IPS-NIHi7 (cell line): ENCODE measurements at regions not wholly inside any gene's neighbourhood (a gene's known extent, or its start where the extent isn't known, plus 50 kb on each side); places are given as distances from the start of the nearest gene placed in this dataset.
"Not testable (repeated sequence)": the region's sequence is repeated elsewhere in the genome, so short reads cannot be mapped to it uniquely, and the experiment has no call there.

Source experiments
- DNase-seq: peaks from one replicate; pipeline ENCODE4 v3.0.0; 2012; ENCODE audit warnings: mixed read lengths; ENCODE audit errors: extremely low spot score

DNA sequence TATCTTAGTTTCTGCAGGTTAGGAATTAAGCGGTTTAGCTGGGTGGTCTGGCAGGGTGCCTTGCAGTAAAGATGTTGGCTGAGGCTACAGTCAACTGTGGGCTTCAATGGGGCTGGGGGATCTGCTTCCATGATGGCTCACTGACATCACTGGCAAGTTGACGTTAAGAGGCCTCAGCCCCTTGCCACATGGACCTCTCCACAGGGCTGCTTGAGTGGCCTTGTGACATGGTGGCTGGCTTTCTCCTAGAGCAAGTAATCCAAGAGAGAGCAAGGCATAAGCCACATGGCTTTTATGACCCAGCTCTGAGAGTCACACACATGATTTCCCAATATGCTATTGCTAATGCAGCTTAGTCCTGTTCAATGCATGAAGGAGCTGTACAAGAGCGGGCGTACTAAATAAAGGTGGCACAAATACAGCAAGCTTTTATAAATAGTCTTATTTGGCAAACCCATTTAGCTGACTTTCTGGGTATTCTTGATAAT lies 109.1 kb downstream of the SEPTIN7 start:
- no peak for DNase-seq

DNA sequence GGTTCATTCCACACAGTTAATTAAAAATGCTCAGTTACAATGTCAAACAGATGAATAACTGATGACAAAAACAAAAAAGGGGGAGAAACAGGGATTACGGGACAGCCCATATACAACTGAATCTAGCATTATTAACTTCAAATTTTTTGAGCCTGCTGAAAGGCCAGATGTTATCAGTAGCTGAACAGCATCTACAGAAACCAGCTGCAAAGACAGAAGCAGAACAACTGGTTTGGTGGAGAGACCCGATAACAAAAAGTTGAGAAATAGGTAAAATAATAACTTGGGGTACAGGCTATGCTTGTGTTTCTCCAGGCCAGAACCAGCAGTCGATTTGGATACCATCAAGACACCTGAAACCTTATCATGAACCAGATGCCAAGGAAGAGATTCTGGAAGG lies 109.8 kb downstream of the SEPTIN7 start:
- not testable (repeated sequence) for DNase-seq

DNA sequence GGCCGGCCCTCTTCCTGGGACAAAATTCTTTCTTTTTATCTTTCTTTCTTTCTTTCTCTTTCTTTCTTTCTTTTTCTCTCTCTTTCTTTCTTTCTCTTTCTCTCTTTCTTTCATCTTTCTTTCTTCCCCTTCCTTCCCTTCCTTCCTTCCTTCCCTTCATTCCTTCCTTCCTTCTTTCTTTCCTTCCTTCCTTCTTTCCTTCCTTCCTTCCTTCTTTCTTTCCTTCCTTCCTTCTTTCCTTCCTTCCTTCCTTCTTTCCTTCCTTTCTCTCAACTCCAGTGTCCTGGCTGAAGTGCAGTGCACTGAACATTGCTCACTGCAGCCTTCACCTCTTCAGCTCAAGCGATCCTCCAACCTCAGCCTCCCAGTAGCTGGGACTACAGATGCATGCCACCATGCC lies 112.5 kb downstream of the SEPTIN7 start:
- DNase-seq = not testable (repeated sequence)

DNA sequence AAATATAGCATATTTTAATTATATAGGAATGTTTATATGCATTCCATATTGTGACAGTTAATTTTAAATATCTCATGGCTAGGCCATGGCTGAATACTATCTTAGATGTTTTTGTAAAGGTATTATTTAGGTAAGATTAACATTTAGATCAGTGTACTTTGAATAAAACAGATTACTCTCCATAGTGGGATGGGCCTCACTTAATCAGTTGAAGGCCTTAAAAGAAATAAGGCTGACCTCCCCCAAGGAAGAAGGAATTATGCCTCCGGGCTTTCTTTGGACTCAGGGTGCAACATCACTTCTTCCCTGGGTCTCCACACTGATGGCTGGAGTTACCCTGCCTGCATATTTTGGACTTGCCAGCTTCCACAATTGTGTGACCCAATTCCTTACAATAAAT lies 113.4 kb downstream of the SEPTIN7 start:
- DNase-seq = not testable (repeated sequence)

DNA sequence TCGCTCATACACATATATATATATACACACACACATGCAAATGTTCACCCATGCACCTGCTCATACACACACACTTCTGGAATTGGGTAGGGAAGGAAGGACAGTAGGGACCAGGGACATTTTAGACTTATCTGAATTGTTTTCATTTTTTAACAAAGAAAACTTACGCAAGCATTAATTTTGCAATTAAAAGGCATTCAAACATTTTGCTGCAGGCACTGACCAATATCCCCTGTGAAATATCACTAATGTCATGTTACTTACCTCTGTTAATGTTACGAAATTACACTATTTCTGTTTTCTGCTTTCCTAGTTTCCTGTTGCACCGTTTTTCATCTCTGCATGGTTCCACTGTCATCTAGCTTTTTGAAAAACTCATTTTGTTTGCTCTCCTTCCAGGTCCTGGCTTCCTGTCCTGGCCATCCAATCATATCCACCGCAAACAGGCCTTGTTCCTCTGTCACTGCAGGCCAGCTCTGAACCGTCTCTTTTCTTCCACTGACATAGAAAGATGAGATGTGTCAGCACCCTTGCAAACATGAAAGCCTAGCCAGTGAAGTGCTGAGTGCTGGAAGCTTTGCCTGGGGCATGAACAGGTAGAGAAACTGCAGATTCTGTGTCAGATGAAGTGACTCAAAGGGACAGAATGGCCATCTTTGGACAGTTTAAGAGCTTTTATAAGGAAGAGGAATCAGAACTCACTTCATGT lies 114.5 kb downstream of the SEPTIN7 start:
- DNase-seq = not testable (repeated sequence)

DNA sequence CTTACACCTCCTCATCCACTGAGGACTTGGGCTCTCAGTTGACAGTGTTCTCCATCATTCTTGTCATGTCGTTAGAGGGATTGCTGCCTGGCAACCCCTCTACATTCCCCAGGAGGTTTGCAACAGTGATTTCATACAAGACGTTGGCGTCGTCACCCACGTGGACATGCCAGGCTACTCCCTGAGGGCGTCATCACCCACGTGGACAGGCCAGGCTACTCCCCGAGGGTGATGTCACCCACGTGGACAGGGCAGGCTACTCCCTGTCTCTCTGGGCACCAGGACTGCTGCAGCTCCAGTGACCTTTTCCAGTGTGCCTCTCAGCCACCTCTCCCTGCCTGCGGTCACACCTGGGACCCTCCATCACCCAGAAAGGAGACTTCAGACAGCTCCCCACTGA lies 117.4 kb downstream of the SEPTIN7 start:
- not testable (repeated sequence) for DNase-seq

DNA sequence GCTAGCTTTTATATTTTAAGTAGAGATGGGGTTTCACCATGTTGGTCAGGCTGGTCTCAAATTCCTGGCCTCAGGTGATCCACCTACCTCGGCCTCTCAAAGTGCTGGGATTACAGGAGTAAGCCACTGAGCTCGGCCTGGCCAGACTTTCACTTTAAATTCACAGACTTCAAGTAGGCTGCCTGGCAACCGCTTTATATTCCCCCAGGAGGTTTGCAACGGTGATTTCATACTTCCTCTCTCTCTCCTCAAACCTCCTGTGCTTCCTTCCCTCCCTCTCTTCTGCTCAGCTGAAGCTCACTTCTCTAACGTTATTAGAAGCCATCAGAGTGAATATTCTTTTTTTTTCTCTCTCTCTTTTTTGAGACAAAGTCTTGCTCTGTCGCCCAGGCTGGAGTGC lies 118.8 kb downstream of the SEPTIN7 start:
- not testable (repeated sequence) for DNase-seq

DNA sequence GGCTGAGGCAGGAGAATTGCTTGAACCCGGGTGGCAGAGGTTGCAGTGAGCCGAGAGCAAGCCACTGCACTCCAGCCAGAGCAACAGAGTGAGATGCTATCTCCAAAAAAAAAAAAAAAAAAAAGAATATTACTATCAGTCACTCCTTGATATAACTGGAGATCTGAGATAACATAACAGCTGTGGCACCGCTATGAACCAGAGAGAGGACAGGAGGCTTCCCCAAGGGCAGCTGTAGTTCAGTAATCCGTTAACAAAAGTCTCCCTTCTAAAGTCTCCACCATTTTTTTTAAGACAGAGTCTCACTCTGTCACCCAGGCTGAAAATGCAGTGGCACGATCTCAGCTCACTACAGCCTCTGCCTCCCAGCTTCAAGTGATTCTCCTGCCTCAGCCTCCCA lies 120.5 kb downstream of the SEPTIN7 start:
- not testable (repeated sequence) for DNase-seq

DNA sequence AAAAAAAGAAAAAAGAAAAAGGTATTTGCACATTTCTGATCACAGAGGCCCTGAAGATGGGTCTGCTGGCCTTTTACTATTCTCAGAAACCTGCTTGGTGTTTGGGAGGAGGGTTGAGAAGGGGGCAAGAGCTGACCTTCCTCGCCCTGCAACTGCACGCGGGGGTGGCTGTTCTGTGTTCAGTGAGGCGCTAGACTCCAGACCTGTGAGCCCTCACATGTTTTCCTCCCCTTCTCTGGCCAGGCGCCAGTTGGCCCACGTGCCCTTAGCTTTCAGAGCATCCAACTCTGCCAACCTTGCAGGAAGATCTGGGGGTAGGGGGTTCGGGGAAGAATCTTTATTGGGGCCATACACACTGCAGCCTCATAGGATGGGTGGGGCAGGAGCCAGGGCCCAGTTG lies 123.8 kb downstream of the SEPTIN7 start:
- not testable (repeated sequence) for DNase-seq

DNA sequence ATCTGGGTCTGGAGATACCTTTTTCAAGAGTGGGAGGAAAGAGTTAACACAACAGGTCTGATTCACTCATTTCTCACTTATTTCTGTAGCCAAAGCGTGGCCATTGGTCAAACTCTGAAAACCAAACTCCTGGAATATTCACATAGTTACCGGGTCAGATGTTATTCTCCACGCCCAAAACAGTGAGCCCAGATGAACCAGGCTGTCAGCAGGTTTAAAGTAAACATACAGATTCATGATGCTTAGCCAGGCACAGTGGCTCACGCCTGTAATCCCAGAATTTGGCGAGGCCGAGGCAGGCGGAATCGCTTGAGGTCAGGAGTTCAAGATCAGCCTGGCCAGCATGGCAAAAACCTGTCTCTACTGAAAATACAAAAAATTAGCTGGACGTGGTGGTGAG lies 126.1 kb downstream of the SEPTIN7 start:
- not testable (repeated sequence) for DNase-seq

DNA sequence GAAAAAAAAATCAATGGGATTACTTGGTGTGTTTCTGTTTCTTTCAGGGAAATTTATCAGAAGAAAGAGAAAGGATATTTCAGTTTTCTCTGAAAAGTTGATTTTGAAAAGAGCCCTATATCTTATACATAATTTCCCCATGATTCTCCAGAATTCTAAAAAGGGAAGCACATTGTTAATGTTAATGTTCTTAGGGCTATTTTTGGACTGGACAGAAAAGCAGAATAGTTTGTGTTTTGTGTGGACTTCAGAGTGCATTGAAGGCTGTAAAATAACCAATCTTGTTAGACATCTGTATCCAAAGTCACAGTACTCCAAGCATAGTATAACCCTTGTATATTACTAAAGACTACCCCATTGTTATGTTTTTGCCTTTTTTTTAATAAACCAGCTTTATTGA lies 130.3 kb downstream of the SEPTIN7 start:
- not testable (repeated sequence) for DNase-seq

DNA sequence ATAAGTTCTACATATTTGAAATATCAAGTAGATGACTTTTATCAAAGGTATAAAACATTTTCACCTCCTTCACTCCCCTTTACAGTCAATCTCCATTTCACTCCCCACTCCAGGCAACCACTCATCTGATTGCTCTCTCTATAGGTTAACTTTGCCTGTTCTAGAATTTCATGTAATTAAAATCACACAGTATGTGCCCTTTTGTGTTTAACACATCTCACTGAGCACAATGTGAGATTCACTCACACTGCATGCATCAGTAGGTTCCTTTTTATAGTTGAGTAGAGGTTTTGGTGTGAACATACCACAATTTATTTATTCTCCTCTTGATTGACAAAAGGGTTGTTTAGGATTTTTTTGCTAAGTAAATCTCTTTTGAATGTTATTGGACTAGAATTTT lies 130.7 kb downstream of the SEPTIN7 start:
- DNase-seq = not testable (repeated sequence)

DNA sequence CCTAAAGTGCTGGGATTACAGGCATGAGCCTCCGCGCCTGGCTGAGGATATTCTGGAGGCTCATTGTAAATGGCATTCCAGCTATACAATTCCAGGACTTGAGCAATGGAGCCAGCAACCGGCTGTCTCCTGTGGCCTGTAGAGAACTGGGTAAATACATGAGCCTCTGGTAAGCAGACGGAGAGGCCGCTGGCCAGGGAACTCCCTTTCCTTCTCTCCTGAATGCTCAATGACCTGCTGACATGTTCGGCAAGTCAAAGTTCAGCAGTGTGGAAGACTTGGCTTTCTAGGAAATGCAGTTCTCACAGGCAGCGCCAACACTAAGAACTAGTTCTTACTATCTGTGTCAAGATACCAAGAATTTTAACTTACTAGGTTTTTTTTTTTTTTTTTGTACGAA lies 139.8 kb downstream of the SEPTIN7 start:
- not testable (repeated sequence) for DNase-seq

DNA sequence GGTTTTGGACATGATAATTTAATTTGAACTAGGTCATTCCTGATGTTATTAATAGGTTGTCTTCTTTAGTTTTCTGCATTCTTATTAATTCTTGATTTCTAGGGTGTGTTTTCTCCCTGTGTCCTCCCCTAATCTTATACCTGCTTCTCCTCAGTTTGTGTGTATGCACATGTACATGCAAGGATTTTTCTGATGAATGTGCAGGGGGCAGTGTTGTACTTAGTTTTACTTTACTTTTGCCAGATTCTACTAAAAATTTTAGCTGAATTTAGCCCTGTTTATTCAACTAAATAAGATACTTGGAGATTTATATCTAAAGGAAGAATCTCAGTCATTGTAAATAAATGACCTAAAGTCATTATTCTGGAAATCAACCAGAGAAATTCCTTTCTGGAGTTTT lies 144.8 kb downstream of the SEPTIN7 start:
- not testable (repeated sequence) for DNase-seq

DNA sequence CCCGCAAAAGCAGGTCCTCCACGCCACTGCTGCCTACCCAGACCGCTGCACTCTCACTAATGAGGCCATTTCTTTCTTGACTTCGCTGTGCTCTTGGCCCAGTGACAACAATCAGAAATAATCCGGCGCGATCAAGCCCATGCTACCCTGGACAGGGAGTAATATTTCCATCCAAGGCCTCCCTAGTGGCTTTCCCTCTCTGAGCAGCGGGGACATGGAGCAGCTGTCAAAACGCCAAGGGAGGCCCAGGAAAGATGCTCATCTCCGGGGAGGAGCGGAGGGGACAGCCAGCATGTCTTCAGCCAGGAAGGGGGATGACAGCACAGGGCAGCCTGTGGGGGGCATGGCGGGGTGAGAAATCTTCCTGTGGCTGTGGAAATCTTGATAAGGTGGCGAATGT lies 154.9 kb downstream of the SEPTIN7 start:
- DNase-seq = not testable (repeated sequence)

DNA sequence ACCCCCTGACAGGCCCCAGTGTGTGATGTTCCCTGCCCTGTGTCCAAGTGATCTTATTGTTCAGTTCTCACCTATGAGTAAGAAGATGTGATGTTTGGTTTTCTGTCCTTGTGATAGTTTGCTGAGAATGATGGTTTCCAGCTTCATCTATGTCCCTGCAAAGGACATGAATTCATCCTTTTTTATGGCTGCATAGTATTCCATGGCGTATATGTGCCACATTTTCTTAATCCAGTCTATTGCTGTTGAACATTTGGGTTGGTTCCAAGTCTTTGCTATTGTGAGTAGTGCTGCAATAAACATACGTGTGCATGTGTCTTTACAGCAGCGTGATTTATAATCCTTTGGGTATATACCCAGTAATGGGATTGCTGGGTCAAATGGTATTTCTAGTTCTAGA lies 156.1 kb downstream of the SEPTIN7 start:
- not testable (repeated sequence) for DNase-seq

DNA sequence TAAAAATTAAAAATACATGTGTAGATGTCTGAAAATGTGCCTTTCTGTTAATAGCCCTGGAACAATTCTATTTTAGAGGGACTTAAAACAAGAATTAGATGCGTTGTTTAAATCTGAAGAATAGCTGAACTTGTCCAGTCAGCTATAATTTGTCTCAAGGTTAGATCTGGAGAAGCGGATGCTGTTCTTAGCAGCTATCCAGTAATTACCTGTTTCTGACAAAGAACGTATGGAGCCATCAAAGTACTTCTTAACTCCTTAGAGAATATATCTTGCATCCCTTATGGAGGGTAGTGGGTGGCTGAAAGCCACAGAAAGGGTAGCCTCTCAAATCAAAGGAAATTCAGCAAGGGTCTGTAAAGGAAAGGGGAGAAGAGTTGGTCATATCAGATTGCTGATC lies 160.4 kb downstream of the SEPTIN7 start:
- not testable (repeated sequence) for DNase-seq

DNA sequence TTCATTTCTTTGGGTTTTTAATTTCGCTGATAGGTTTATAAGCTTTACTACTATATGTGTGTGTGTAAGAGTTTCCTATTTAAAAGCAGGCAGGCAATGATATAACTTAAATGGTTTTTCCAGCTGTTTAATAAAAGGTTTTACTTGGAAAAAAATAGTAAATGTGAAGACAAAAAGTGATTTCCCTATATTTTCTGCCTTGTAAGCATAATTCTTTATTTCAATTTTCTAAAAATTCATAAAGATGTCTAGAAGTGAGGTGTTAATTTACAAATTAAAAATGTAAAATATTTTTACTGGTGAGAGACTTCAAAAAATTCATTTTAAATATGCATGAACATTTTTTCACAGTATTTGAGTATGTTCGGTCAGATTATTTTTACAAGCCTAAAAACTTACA lies 161.8 kb downstream of the SEPTIN7 start:
- not testable (repeated sequence) for DNase-seq

DNA sequence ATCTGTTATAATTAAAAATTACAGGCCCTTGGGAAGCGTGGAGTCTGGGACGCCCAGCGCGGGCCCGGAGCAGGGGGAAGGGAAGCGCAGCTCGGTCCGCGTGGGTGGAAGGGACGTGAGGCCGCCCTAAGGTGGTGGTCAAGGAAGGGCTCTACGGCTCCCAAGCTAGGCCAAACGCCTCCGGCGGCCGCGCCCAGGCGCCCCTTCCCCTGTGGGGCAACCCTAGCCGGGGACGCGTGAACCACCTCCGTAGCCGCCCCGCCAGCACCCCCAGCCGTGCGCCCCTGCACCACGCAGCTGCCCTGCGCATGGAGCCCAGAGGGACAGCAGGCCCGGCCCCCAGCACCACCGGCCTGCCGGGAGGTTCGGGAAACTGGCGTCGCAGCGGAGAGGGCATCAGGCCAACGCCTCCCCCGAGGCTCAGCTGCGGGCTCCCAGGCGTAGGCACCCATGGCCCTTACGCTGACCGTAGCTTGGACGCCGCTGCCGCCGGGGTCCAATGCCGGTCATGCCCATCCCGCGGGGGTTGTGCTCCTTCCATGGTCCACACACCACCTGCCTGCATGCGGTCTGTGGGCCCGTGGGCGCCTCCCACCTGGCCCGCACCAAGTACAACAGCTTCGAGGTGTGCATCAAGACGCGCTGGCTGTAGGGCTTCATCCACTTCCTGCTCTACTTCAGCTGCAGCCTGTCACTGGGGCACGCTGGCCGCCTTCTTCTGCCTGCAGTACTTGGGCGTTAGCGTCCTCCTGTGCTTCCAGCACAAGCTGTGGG lies 166.7 kb downstream of the SEPTIN7 start:
- DNase-seq = no peak

DNA sequence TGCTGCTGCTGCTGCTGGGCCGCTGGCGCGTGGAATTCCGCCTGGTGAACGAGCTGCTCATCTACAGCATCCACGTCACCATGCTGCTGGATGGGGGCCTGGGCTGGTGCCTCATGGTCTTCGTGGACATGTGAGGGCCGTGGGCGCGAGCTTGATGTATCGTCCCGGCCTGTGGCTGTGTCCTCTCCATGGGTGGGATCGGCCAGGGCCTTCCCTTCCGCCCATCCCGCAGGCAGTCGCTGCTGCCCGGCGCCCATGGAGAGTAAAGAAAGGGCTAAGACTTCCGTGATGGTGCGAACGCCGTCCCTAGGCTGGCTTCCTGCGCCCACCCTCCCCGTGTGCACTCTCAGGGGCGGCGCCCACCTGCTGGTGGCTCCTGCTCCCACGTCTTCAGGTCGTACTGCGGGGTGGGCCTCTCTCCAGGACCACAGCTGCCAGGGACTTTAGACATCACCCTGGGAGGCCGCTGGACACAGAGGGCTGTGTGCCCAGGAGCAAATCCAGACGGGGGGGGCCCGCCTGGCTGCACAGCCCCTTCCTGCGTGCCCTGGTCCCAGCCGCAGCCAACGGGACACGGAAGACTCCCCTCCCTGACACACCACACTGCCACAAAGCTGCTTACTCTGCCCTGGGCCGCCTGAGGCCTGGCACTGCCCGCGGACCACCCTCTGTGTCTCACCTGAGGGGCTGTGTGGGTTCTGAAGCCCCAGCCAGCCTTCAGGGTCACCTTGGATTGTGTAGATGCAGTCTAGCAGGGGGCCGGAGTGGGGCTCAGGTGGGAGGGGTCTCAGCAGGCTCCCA lies 167.5 kb downstream of the SEPTIN7 start:
- no peak for DNase-seq

DNA sequence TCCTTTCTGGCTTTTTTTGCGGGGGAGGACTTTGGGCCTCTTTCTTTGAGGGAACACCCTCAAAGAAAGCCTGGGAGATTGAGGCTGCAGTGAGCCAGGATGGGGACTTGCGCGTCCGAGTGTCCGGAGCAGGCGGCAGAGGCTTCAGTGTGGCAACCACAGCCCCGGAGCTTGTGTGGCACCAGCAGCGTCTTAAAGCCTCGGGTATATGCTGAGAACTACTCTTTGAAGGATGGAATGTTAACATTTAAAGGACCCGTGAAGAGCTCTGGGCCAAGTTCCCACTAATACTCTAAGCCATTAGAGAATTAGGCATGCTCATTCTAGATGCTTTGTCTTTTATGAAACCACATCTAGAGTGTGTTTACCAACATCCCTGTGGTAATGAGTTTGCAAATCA lies 168.2 kb downstream of the SEPTIN7 start:
- DNase-seq = no peak

DNA sequence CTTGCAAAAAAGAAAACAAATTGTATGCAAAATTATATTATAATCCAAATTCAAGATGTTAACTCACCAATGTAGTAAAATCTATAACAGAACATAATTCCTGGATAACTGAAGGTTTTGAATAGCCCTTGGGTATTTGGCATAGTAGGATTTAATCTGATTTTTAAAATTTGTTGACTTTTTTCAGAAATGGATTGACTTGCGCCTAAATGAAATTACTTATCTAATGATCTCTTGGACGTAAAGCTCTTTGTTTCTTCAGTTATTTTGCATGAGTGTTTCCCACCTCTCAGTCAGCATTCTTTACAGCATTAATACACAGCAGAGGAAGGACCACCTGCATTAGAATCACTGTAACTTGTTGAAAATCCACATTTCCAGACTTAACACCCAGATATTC lies 169.6 kb downstream of the SEPTIN7 start:
- DNase-seq = no peak
